CD4-positive, alpha-beta T cell treated with Interleukin-10 for 1 hour (primary cell): ENCODE measurements at regions not wholly inside any gene's neighbourhood (a gene's known extent, or its start where the extent isn't known, plus 50 kb on each side); places are given as distances from the start of the nearest gene placed in this dataset.
"Not testable (repeated sequence)": the region's sequence is repeated elsewhere in the genome, so short reads cannot be mapped to it uniquely, and the experiment has no call there.

ENCODE experiments used
- DNase-seq: peaks from one replicate; pipeline ENCODE4 v3.0.0-alpha.2; 2020

GRCh38 chr14:35986219-35986573, 160.1 kb downstream of the BRMS1L start:
- no peak for DNase-seq

- DNase-seq = no peak
Measured at GRCh38 chr14:35985474-35986218, 159.5 kb downstream of the BRMS1L start.

- DNase-seq = no peak
Measured at GRCh38 chr14:35979531-35979930, 153.4 kb downstream of the BRMS1L start.

GRCh38 chr14:35978561-35978960, 152.4 kb downstream of the BRMS1L start:
- no peak for DNase-seq

GRCh38 chr14:35975814-35976213, 149.7 kb downstream of the BRMS1L start:
- no peak for DNase-seq

- no peak for DNase-seq
Measured at GRCh38 chr14:35973770-35974169, 147.6 kb downstream of the BRMS1L start.

- DNase-seq = no peak
Measured at GRCh38 chr14:35971965-35972630, 146.0 kb downstream of the BRMS1L start.

- no peak for DNase-seq
Measured at GRCh38 chr14:35969310-35969709, 143.2 kb downstream of the BRMS1L start.

- DNase-seq = no peak
Measured at GRCh38 chr14:35965400-35965799, 139.3 kb downstream of the BRMS1L start.

- DNase-seq = no peak
Measured at GRCh38 chr14:35964697-35965286, 138.7 kb downstream of the BRMS1L start.

- DNase-seq = no peak
Measured at GRCh38 chr14:35963209-35963608, 137.1 kb downstream of the BRMS1L start.

- no peak for DNase-seq
Measured at GRCh38 chr14:35961697-35962274, 135.6 kb downstream of the BRMS1L start.

GRCh38 chr14:35959835-35960234, 133.7 kb downstream of the BRMS1L start:
- no peak for DNase-seq

GRCh38 chr14:35958499-35958898, 132.4 kb downstream of the BRMS1L start:
- DNase-seq = no peak

- DNase-seq = no peak
Measured at GRCh38 chr14:35956376-35957085, 130.4 kb downstream of the BRMS1L start.

- DNase-seq = no peak
Measured at GRCh38 chr14:35952584-35952983, 126.4 kb downstream of the BRMS1L start.

- DNase-seq = no peak
Measured at GRCh38 chr14:35949920-35950513, 123.9 kb downstream of the BRMS1L start.

- not testable (repeated sequence) for DNase-seq
Measured at GRCh38 chr14:35947983-35948382, 121.8 kb downstream of the BRMS1L start.

GRCh38 chr14:35944847-35945246, 118.7 kb downstream of the BRMS1L start:
- no peak for DNase-seq

- peak; percentile 6 for DNase-seq
Measured at GRCh38 chr14:35940291-35940690, 114.2 kb downstream of the BRMS1L start.

- no peak for DNase-seq
Measured at GRCh38 chr14:35938770-35939169, 112.6 kb downstream of the BRMS1L start.

- DNase-seq = no peak
Measured at GRCh38 chr14:35934499-35934898, 108.4 kb downstream of the BRMS1L start.

- DNase-seq = peak; percentile 36
Measured at GRCh38 chr14:35932659-35933159, 106.6 kb downstream of the BRMS1L start.
